Panc1 (cell line): ENCODE measurements at regions not wholly inside any gene's neighbourhood (a gene's known extent, or its start where the extent isn't known, plus 50 kb on each side); places are given as distances from the start of the nearest gene placed in this dataset.

Experiments used
- POLR2AphosphoS5 ChIP-seq: IDR thresholded peaks from 2 replicates; pipeline ENCODE4 v1.6.1; 2012; ENCODE audit warnings: mild to moderate bottlenecking, low read depth, low read length, moderate library complexity
- REST ChIP-seq, 2 experiments: IDR thresholded peaks; 2 replicates each; pipeline ENCODE4 v1.6.1; 2011 to 2012; ENCODE audit warnings: low read depth in 2 of 2, control low read depth in 1 of 2, low read length in 1 of 2, mild to moderate bottlenecking in 1 of 2, moderate library complexity in 1 of 2; ENCODE audit not compliant: insufficient read depth in 1 of 2
- SIN3A ChIP-seq: IDR thresholded peaks from 2 replicates; pipeline ENCODE4 v1.6.1; 2012; ENCODE audit warnings: low read depth, mild to moderate bottlenecking, low read length, moderate library complexity, borderline replicate concordance; ENCODE audit not compliant: insufficient read depth
- TF ChIP-seq, protein P1 (sequence below): fragments of 450-650 bp; IDR thresholded peaks from 2 replicates; pipeline ENCODE4 v1.5.1; 2017; ENCODE audit warnings: mild to moderate bottlenecking

GRCh38 chr9:95727947-95728520 is 147.5 kb upstream of the ERCC6L2 start:
- TF ChIP-seq POLR2AphosphoS5 (no peak), SIN3A (no peak), REST (IDR thresholded peaks at IDR 0.05; ENCODE audit: insufficient read depth in 1 of 2, low read depth in 2 of 2, low read length in 1 of 2) (no peak)
- TF ChIP-seq, protein P1, sequence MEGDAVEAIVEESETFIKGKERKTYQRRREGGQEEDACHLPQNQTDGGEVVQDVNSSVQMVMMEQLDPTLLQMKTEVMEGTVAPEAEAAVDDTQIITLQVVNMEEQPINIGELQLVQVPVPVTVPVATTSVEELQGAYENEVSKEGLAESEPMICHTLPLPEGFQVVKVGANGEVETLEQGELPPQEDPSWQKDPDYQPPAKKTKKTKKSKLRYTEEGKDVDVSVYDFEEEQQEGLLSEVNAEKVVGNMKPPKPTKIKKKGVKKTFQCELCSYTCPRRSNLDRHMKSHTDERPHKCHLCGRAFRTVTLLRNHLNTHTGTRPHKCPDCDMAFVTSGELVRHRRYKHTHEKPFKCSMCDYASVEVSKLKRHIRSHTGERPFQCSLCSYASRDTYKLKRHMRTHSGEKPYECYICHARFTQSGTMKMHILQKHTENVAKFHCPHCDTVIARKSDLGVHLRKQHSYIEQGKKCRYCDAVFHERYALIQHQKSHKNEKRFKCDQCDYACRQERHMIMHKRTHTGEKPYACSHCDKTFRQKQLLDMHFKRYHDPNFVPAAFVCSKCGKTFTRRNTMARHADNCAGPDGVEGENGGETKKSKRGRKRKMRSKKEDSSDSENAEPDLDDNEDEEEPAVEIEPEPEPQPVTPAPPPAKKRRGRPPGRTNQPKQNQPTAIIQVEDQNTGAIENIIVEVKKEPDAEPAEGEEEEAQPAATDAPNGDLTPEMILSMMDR = no peak
